ENCODE measurements at regions not wholly inside any gene's neighbourhood (a gene's known extent, or its start where the extent isn't known, plus 50 kb on each side); places are given as distances from the start of the nearest gene placed in this dataset.

DNA sequence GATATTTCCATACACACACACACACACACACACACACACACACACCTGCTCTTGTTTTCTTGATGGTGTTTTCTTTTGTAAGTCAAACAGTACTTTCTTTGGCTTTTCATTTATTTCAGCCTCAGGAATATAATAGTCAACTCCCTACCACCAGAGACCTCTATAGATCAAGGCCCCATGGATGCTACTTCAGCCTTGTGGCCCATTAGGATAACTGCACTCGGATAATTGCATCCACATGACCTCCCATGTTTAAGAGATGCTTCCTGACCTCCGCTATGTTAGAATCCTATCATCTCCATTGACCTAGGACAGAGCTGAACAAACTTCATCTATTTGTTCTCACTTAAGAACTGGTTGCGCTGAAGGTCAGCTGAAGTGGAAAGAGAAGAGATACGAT, 1094.0 kb upstream of the B3GALT2 start:
- H3K4me3 ChIP-seq (ENCODE audit: low read depth, low read length), result no peak overlapping the region
- TF ChIP-seq, protein P1, sequence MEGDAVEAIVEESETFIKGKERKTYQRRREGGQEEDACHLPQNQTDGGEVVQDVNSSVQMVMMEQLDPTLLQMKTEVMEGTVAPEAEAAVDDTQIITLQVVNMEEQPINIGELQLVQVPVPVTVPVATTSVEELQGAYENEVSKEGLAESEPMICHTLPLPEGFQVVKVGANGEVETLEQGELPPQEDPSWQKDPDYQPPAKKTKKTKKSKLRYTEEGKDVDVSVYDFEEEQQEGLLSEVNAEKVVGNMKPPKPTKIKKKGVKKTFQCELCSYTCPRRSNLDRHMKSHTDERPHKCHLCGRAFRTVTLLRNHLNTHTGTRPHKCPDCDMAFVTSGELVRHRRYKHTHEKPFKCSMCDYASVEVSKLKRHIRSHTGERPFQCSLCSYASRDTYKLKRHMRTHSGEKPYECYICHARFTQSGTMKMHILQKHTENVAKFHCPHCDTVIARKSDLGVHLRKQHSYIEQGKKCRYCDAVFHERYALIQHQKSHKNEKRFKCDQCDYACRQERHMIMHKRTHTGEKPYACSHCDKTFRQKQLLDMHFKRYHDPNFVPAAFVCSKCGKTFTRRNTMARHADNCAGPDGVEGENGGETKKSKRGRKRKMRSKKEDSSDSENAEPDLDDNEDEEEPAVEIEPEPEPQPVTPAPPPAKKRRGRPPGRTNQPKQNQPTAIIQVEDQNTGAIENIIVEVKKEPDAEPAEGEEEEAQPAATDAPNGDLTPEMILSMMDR (IDR thresholded peaks at IDR 0.05; ENCODE audit: borderline replicate concordance, insufficient read depth, low read depth, low read length), result no peak

DNA sequence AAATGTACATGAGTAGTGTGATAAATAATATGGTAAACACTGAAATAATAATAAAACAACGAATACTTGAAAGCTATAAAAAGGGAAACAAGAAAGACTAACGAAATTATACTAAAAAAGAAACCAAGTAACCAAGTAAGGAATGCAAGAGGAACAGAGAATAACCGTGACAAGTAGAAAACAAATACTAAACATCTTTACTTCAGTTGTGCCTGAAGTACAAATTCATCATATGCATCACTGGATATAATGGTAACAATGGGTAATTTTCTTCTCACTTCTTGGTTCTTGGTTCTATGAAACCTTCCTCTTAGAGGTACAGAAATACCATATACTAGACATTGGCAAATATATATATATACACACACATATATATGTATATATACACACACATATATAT, 1093.6 kb upstream of the B3GALT2 start:
- TF ChIP-seq, protein P1 (IDR thresholded peaks at IDR 0.05; ENCODE audit: borderline replicate concordance, insufficient read depth, low read depth, low read length), result no peak
- H3K4me3 ChIP-seq (ENCODE audit: low read depth, low read length), result no peak overlapping the region

DNA sequence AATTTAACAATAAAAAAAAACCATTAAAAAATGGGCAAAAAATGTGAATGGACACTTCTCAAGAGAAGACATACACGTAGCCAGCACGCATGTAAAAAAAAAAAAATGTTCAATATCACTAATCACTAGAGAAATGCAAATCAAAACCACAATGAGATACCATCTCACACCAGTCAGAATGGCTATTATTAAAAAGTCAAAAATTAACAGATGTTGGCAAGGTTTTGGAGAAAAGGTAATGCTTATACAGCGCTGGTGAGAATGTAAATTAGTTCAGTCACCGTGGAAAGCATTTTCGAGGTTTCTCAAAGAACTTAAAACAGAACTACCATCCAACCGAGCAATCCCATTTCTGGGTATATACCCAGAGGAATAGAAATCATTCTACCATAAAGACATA, 1091.5 kb upstream of the B3GALT2 start:
- TF ChIP-seq, protein P1 (IDR thresholded peaks at IDR 0.05; ENCODE audit: borderline replicate concordance, insufficient read depth, low read depth, low read length), result no peak
- no peak overlapping the region for H3K4me3 ChIP-seq (ENCODE audit: low read depth, low read length)

DNA sequence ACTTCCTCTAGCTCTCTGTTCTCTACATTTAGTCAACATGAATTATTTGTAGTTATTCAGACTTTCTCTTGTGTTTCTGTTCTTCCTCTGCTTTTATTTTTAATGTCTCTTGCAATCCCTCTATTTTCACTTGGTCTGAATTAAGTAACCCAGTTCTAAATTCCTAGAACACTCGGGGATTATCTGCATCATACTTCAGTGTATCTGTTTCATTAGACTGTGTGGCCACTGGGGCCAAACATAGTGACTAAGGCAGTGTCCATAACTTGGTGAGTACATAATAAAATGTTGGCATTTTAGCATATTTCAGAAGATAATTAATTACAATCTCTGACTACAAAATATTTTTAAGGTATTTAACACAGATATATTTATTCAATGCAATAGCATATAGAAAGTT, 1087.2 kb upstream of the B3GALT2 start:
- TF ChIP-seq, protein P1 (IDR thresholded peaks at IDR 0.05; ENCODE audit: borderline replicate concordance, insufficient read depth, low read depth, low read length), result no peak
- no peak overlapping the region for H3K4me3 ChIP-seq (ENCODE audit: low read depth, low read length)

DNA sequence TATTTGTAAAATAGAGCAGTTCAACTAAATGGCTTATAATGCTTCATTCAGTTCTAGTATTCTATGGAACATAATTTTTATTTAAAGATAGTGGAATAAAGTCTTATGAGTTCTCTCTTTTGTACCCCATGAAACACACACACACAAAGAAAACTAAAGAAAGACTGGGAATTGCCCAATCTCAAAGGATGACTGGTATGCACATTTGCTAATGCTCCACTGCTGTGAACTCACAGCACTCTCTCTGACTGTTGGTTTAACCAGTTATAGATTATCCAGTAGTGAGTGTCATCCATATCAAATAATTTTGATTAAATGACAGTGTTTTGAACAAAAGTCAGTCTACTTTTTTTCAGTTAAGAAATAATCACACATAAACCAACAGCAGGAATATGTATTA, 1082.4 kb upstream of the B3GALT2 start:
- TF ChIP-seq, protein P1 (IDR thresholded peaks at IDR 0.05; ENCODE audit: borderline replicate concordance, insufficient read depth, low read depth, low read length), result no peak
- no peak overlapping the region for H3K4me3 ChIP-seq (ENCODE audit: low read depth, low read length)

DNA sequence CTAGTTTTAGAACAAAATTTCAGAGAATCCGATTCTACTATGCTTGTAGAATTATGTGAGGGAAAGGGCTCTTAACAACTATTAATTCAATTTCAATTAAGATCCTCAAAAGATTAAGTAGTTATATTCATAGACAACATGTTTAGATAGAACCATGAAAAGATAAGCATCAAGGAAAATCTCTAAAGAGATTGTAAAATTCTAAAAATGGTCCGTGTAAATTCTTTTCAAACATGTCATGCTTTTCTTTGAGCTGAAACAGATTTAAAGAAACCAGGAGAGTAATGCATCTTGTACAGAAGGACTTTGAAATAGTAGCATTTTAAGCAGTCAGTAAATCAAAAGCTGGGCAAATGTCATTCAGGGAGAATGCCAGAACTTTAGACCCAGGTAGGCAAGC, 1080.6 kb upstream of the B3GALT2 start:
- H3K4me3 ChIP-seq (ENCODE audit: low read depth, low read length), result no peak overlapping the region
- TF ChIP-seq, protein P1 (IDR thresholded peaks at IDR 0.05; ENCODE audit: borderline replicate concordance, insufficient read depth, low read depth, low read length), result no peak

DNA sequence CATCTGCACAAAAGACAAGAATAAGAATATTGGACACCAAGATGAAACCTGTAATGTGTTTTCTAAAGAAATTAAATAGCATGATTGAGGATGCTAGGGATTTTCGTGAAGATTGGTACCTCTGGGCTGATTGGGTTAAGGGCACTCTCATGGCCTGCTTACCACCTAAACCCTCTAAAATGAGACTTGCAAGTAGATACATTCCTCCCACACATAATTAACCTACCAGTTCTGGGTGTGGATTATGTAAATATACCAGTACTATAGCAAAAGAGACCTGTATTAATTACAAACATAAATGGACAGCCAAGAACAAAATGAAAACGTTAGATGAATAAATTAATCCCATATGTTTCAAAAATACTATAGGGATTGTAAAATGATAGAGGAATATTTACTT, 1069.6 kb upstream of the B3GALT2 start:
- TF ChIP-seq, protein P1 (IDR thresholded peaks at IDR 0.05; ENCODE audit: borderline replicate concordance, insufficient read depth, low read depth, low read length), result no peak

More for the DNA sequence above, 1069.6 kb upstream of the B3GALT2 start:
- no peak overlapping the region for H3K4me3 ChIP-seq (ENCODE audit: low read depth, low read length)

Measured in GM12875 (cell line).